NCI-H82 treated with DMSO at 0.1 percent for 48 hours (cell line): ENCODE measurements at regions not wholly inside any gene's neighbourhood (a gene's known extent, or its start where the extent isn't known, plus 50 kb on each side); places are given as distances from the start of the nearest gene placed in this dataset.
A peak's percentile ranks its signal among the peaks of the same experiment; 100 is the strongest.
"Not testable (repeated sequence)": the region's sequence is repeated elsewhere in the genome, so short reads cannot be mapped to it uniquely, and the experiment has no call there.

ENCODE experiments used
- DNase-seq: peaks from one replicate; lab custom pipeline; 2025; ENCODE audit not compliant: unreplicated experiment; lab: John Stamatoyannopoulos, UW

DNA sequence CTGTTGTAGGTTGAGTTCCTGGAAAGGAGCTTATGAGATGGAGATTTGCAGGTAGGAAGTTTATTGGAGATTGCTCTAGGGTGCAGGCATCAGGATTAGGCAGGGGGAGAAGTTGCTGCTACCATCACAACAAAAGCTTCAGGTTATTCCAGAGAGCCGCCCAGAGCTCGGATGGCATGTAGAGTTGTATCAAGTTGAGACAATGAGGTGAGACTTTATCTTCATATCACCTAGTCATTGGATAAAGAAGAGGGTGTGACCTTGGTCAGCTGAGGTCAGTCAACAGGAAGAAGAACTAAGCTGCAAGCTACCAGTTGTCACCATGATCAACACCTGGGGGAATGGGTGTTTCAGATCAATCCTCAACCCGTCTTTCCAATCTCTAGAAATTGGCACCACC lies 342.0 kb downstream of the RFC3 start:
- DNase-seq = no peak

DNA sequence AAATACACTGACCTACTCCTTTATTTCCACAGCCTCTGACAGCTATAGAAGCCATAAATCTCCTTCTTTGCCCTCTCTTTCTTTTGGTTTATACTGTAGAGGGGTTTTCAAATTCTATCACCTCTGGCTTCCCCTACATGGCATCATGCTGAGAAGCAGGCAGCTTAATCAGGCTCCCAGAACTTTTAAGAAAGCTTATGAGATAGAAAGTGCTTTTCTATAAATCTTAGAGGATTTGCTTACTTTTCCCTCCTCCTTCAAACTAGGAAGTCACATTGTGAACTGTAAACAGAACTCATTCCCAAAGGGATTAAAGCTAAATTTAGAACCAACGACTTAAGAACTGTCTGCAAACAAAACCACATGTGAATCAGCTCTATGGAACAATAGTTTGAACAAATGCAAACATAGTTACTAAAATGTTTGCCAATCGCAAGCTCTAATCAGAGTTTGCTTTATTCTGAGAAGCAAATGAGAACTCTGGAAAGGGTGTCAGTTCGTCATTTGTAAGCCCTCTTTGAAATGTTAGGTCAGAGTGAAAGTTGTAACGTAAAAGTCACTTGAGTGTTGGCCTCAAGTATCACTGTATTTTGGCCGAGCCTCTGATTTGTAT lies 344.1 kb downstream of the RFC3 start:
- DNase-seq = peak; percentile 56

DNA sequence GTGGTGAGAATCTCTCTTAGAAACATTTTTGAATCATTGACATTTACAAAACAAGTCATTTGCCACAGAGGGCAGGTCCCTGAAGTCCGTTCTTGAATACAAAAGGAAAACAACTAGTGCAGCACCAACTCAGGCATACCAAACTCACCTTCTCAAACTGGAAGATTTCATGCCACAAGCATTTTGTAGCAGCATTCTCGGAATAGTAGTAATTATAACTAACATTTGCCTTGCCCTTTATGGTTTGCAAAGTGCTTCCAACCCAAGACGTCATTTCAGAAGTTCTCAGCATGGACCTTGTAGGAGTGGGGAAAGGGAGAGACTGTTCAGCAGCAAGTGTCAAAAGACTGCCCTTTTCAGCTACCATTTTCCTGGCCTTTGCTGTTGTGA lies 344.6 kb downstream of the RFC3 start:
- no peak for DNase-seq

DNA sequence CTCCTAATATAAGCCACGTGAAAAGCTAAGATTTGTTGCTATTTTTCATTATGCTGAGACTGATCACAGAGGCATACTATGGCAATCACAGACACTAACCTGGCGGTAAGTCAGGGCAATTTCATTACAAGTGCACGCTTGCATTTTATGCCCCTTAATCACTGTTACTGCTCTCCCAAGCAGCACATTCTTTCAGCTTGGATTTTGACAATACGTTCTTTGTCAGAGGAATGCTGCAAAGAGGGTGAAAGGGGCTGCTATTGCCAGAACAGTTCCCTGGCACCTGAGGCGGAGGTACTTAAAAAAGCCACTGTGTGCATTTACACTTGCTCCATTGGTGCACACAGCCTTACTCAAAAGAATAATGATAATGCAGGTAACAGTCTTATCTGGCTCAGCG lies 346.6 kb downstream of the RFC3 start:
- DNase-seq = no peak

DNA sequence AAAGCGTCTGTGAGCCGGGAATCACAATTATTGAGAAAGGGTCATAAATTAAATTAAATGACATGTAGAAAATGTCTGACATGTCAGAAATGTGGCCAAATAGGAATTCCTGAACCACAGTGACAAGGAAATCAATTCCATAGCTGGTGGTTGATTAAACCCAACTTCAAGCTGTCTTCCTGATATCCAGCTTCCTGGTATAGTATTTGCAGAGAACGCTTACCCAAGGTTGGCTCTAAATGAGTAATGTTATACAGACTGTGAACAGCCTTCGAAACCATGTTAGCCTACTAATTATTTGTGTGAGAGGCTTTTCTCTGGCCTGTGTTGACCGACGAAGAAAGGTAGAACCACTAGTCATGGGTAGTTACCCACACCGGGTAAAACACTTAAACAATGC lies 347.2 kb downstream of the RFC3 start:
- DNase-seq = no peak

DNA sequence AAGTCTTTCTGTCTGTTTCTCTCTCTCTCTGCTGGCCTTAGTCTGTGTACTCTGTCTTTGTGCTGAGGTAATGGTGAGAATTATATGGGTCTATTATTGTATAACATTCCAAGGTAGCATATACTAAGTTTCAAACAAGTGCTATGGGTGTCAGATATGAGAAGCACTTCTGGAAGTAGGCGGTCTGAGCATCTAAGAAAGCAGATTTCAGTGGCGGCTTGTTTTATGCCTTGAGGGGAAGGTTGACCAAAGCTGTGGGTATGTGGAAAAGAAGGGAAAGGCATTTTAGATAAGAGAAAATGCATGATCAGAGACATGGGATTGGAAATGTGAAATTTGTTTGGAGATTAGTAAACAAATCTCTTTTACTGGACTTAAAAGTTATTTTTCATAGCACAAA lies 348.5 kb downstream of the RFC3 start:
- DNase-seq = no peak

DNA sequence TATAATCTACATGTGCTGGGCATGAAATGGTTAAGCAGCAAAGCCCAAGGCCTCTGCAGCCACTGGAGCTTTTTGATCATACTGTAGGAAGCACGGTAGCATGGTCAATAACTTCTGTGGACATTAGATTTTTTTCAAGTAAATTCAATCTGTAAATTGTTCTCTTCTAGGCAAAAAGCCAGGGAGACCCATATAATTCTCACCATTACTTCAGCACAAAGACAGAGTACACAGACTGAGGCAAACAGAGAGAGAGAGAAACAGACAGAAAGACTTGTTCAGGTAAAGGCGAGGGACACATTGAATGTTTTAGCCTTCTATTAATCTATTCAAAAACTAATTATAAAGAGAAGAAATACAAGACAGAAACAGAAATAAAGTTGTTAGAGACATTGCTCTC lies 349.4 kb downstream of the RFC3 start:
- no peak for DNase-seq

DNA sequence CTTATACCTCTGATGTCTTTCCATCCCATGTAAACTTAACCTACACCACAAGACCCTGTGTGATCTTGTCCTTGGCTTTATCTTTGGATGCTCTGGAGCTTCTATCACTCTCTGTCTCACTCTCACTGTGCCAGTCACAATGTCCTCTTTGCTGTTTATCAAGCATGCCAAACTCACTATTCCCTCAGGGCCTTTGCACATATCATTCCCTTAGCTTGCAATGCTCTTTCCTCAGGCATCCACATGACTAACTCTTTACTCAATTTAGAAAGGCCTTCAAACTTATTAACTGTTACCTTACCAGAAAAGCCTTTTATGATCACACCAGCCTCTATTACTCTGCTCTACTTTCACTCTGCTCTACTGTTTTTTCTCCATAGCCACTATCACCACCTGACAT lies 354.1 kb downstream of the RFC3 start:
- DNase-seq = no peak

DNA sequence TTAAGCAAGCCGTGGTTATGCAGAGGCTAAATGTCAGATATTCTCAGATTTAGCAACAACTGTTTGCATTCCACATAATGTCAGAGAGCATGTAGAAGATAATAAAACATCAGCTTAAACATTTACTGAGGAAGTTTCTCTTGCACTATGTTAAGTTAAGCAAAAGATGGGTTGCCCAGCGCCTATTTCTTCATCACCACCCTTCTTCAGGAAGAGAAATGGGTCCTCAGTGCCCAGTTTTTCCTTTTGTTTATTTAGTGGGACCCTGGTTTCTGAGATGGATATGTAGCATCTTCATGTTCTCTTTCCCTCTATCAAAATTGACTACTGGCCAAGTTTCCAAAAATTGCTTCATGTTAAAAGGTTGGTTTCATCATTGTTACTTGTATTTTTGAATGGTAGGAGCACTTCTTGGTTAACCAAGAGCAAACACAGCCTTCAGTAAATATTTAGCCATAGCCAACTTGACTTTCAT lies 356.8 kb downstream of the RFC3 start:
- DNase-seq = no peak

DNA sequence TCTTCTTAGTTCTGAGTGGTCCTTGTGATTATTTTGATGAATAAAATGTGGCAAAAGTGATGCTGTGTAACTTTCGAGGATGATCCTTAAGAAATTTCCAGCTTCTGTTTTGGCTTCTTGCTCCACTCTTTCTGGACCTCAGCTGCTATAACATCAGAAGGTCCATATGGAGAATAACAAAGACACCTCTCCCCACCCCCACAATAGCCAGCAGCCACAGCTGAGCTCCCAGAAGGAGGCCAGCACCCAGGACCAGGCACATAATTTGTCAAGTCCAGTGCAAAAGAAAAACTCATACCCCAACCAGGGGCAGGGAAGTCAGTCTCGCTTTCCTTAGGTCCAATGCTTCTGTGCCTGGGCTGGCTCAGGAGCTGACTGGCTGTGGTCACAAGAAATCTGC lies 357.6 kb downstream of the RFC3 start:
- DNase-seq = no peak

DNA sequence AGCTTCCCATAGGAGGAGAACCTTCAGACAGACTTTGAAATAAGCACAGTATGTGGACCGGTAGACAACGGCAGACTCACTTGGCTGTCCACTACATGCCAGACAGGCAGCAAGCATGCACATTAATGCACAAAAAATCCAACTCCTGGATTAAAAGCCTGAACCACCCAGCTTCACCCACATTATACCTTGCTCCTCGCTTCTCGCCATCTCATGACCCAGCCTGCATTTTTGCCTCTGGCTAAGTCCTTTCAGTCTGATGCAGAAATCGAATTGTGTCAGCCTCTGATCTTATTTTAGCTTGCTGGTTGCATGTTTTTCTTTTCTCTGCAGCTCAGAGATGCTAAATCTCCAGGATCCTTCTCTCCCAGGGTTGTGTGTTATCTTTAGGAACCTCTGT lies 358.7 kb downstream of the RFC3 start:
- no peak for DNase-seq

DNA sequence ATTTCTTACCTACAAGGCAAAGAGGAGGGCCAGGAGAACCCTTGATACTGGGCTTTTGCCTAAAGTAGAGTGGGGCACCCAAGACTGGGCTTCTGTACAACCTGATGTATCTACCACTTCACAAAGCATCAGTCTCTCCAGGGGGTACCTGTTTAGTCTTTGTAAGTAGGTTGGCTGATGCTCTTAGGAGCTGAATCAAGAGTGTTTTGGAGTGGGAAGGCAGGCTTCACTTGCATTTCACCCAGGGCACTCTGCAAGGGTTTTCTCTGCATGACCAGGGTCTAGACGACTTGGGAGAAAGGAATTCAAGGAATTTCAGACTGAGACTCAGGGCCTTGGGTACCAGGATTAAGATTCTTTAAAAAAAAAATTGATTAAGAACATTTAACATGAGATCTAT lies 361.5 kb downstream of the RFC3 start:
- DNase-seq = no peak

DNA sequence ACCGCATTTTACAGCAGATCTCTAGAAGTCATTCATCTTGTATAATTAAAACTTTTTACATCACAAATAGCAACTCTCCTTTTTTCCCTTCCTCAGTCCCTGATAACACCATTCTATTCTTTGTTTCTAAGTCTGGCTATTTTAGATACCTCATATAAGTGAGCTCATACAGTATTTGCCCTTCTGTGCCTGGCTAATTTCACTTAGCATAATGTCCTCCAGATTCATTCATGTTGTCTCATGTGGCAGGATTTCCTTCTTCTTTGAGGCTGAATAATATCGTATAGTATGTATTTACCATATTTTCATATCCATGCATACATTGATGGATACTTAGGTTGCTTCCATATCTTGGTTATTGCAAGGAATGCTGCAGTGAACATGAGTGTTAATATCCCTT lies 362.0 kb downstream of the RFC3 start:
- no peak for DNase-seq

DNA sequence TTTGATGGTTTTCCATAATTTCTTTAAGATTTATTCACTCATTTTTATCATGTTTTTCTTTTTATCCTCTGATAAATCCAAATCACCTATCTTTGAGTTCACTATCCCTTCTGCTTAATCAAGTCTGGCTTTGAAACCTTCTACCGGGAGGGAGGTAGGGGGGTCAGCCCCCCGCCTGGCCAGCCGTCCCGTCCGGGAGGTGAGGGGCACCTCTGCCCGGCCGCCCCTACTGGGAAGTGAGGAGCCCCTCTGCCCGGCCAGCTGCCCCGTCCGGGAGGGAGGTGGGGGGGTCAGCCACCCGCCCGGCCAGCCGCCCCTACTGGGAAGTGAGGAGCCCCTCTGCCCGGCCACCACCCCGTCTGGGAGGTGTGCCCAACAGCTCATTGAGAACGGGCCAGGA lies 363.3 kb downstream of the RFC3 start:
- DNase-seq = not testable (repeated sequence)

DNA sequence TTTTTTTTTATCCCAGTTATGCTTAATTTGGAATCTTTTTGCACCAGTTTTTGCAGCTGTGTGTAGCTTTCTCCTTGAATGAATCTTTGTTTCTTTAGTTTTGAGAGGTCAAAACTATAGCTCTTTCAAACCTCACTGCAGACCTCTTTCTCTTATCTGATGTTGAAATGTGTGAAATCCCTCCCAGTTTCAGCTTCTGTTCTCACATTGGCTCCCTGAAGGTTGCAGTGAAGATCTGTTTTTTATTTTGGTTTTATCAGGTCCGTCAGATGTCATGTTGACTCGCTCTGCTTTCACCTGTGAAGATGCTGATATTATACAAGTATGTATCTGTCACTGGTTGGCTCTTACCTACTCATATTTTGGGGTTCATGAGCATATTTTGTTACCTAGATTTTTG lies 372.0 kb downstream of the RFC3 start:
- DNase-seq = no peak

DNA sequence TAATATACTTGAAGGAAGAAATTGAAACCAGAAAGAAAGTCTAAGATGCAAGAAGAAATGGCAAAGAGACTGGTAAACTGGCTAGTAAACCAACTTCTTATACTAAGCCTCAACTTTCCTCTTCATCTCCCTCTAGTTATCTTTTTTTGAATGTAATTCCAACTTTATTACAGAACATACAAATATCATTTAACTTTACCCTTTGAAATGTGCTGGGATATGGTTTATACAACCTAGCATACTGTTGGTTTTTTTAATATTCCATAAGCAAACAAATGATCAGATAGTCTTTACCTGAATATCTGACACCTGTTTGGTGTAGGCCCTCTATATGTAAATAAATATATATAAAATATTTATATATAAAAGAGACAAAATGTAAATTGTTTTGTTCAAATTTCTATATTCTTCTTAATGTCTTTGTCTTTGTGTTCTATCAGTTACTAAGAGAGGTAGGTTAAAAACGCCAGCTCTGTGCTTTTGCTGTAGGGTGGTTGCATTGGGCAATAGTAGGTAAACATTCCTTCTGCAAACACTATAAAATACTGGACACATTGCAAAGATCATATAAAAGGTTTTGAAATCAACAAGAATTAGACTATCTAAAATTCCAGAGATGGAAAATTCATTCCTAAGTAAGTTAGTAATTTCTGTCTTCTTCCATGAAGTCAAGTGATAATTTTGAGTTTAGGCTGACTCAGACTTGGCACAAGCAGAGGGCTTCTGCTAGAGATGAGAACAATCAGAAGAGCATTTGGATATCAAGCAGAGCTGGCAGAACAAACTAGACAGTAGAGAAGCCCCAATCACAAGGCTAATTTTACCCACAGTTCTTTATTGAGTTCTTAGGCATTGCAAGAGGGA lies 383.3 kb downstream of the RFC3 start:
- no peak for DNase-seq

DNA sequence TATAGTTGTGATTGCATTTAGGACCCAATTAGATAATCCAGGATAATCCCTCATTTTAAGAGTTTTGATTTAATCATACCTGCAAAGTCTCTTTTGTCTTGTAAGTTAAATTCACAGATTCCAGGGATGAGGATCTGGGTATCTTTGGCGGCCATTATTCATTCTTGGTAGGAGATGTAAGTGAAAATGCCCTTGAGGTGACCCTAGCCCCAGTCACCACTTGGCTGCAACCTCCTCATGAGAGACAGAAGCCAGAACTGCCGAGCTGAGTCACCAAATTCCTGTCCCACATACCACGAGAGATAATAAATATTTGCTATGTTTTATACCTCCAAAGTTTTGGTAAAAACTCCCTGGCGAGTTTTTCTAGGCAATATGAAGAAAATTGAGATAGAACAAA lies 389.4 kb downstream of the RFC3 start:
- DNase-seq = peak; percentile 50

DNA sequence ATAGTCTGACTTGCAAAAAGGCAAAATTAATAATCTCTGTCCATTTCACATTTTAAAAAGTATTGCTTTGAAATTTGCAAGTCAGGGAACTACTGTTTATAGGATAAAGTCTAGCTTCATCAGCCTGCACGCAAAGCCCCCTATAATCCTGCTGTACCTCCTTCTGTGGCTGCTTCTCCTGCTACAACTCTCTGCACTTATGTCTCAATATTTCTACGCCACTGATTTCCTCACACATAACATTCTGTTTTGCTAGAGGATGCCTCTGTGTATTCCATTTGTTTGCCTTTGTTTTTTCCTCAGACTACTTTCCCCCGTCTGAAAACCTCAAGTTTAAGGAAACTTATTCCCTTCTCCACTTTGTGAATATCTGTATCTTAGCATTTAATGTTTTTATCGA lies 389.9 kb downstream of the RFC3 start:
- DNase-seq = peak; percentile 4

DNA sequence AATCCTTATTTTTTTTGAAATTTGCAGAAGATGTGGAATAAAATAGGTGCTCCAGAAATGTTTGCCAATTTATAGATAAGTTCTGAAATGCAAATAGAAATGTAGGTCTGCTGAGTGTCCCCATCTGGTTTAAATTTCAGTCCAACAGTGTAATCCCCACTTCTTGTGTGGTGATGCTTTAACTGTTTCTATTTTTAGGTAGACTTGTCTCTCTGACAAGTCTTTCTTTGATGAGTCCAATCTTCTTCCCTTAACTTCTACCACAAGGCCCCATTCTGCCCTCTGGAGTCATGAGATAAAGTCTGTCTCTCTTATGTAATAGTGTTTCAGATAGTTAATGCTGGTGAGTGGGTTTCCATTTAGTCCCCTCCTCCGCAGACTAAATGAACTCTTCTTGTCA lies 390.4 kb downstream of the RFC3 start:
- DNase-seq = no peak

DNA sequence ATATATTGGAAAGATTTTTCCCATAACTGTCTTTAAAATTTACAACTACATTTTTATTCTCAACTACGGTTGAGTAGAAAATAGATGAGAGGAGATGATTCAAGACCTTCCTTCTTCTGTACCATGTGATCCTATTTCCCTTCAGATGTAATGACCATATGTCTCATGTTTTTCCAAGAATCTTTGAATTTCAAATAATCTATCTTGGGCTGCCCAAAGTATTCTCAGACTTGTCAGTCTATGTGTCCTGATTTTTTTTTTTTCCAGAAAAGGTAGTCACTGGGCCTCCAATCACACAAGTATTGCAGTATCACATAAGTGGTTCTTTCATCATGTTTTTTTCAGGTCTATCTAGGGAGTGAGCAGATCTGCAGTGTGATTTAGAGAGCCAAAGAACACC lies 392.4 kb downstream of the RFC3 start:
- DNase-seq = no peak

DNA sequence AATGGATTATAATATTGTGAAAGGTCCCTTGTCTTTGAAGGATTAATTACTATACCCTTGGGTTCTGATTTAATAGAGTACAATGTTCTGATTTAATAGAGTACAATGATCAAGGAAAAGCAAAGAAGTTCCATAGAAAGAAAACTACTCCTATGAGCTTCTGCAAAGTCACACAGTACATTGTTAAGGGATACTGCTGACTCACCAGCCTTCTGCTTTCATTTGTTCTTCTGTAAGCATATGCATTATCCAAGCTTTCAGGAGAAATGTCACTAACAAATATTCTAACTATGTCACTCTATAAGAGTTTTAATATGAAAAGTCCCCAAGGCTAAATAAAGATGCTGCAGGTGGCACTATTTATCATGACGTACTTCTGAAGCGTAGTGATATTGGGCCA lies 396.7 kb downstream of the RFC3 start:
- no peak for DNase-seq

DNA sequence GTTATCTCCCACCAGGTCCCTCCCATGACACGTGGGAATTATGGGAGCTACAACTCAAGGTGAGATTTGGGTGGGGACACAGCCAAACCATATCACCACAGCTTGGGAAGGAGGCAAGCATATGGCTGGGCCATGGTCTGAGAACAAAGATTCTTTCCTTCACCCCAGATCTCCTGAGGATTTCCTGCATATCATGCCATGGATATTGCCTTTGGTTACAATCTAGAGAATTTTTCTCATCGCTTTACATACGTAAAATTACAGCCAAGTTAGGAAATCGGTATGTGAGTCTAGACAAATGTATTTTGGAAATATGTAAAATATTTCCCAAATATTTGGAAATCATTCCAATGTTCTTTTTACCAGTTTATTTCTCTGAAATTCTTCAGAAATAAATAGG lies 398.3 kb downstream of the RFC3 start:
- no peak for DNase-seq
